ENCODE measurements at regions not wholly inside any gene's neighbourhood (a gene's known extent, or its start where the extent isn't known, plus 50 kb on each side); places are given as distances from the start of the nearest gene placed in this dataset.

- DNase-seq (ENCODE audit: low read depth): no peak
Observed at GRCh38 chr1:115492019-115492595, 149.7 kb upstream of the VANGL1 start.

GRCh38 chr1:115491298-115492018 lies 150.3 kb upstream of the VANGL1 start:
- no peak for DNase-seq (ENCODE audit: low read depth)

GRCh38 chr1:115479055-115479482 lies 141.0 kb upstream of the NGF start:
- DNase-seq (ENCODE audit: low read depth): no peak

GRCh38 chr1:115477071-115477470 lies 139.0 kb upstream of the NGF start:
- no peak for DNase-seq (ENCODE audit: low read depth)

GRCh38 chr1:115476616-115477015 lies 138.6 kb upstream of the NGF start:
- no peak for DNase-seq (ENCODE audit: low read depth)

GRCh38 chr1:115475901-115476300 lies 137.9 kb upstream of the NGF start:
- no peak for DNase-seq (ENCODE audit: low read depth)

- no peak for DNase-seq (ENCODE audit: low read depth)
Observed at GRCh38 chr1:115475252-115475651, 137.2 kb upstream of the NGF start.

- no peak for DNase-seq (ENCODE audit: low read depth)
Observed at GRCh38 chr1:115473986-115474565, 136.0 kb upstream of the NGF start.

GRCh38 chr1:115469703-115470476 lies 131.8 kb upstream of the NGF start:
- peak; percentile 46 for DNase-seq (ENCODE audit: low read depth)

- DNase-seq (ENCODE audit: low read depth): no peak
Observed at GRCh38 chr1:115467790-115468189, 129.7 kb upstream of the NGF start.

- no peak for DNase-seq (ENCODE audit: low read depth)
Observed at GRCh38 chr1:115467196-115467595, 129.1 kb upstream of the NGF start.

- DNase-seq (ENCODE audit: low read depth): no peak
Observed at GRCh38 chr1:115466433-115466832, 128.4 kb upstream of the NGF start.

GRCh38 chr1:115465802-115466363 lies 127.8 kb upstream of the NGF start:
- DNase-seq (ENCODE audit: low read depth): no peak

- no peak for DNase-seq (ENCODE audit: low read depth)
Observed at GRCh38 chr1:115463347-115463746, 125.3 kb upstream of the NGF start.

- no peak for DNase-seq (ENCODE audit: low read depth)
Observed at GRCh38 chr1:115462566-115463076, 124.6 kb upstream of the NGF start.

GRCh38 chr1:115461526-115461925 lies 123.5 kb upstream of the NGF start:
- no peak for DNase-seq (ENCODE audit: low read depth)

GRCh38 chr1:115459161-115459560 lies 121.1 kb upstream of the NGF start:
- no peak for DNase-seq (ENCODE audit: low read depth)

GRCh38 chr1:115458426-115459114 lies 120.5 kb upstream of the NGF start:
- DNase-seq (ENCODE audit: low read depth): no peak

GRCh38 chr1:115457289-115457688 lies 119.2 kb upstream of the NGF start:
- peak; percentile 45 for DNase-seq (ENCODE audit: low read depth)

- DNase-seq (ENCODE audit: low read depth): no peak
Observed at GRCh38 chr1:115456441-115456961, 118.5 kb upstream of the NGF start.

- peak; percentile 49 for DNase-seq (ENCODE audit: low read depth)
Observed at GRCh38 chr1:115454837-115455511, 116.9 kb upstream of the NGF start.
